ENCODE measurements at regions not wholly inside any gene's neighbourhood (a gene's known extent, or its start where the extent isn't known, plus 50 kb on each side); places are given as distances from the start of the nearest gene placed in this dataset.

DNA sequence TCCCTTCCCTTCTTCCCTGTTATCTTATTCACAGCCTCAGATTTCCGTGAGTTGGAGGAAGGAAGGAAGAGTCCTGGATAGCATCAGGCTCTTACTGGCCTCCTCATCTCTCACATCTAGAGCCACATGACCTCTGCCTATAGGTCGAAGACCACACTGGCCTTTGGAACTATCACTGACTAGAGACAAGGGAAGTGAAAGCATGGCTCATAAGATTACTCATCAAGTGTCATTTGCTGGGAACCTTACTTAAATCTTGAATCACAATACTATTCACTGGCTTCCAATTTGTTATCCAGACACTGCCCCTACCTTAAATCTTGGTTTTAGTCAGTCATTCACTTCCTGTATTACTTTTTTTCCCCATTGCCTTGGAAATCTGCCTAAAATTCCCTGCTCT, 61.6 kb upstream of the MTMR8 start:
- Histone ChIP-seq H3K9ac (ENCODE audit: low read length) (no peak overlapping the region), H3F3A (ENCODE audit: low read length, unreplicated experiment) (no peaks in the 10 kb centered on the region), H4K20me1 (ENCODE audit: low read length) (no peaks in the 10 kb centered on the region), H3K36me3 (ENCODE audit: low read depth, low read length) (no peaks in the 10 kb centered on the region), H3K4me3 (ENCODE audit: low read length) (no peak overlapping the region), H3K4me1 (ENCODE audit: insufficient read depth, low read length) (no peaks in the 10 kb centered on the region), H3K4me2 (ENCODE audit: low read length) (no peak overlapping the region), H3K9me3 (ENCODE audit: low read length) (no peaks in the 10 kb centered on the region), H2AFZ (ENCODE audit: low read length) (no peak overlapping the region), H3K9me2 (replicated peaks; ENCODE audit: low read length) (no peaks in the 10 kb centered on the region), H3K27ac (ENCODE audit: low read length) (no peak overlapping the region), H3K79me2 (ENCODE audit: low read length) (no peaks in the 10 kb centered on the region), H3K27me3 (ENCODE audit: low read length) (no peaks in the 10 kb centered on the region)
- no TSS peak for BruUV-seq (replicated peaks)
- TF ChIP-seq EZH2phosphoT487 (IDR thresholded peaks at IDR 0.05; ENCODE audit: borderline replicate concordance, low read length) (no peak), EZH2 (IDR thresholded peaks at IDR 0.05; ENCODE audit: low read length, unreplicated experiment) (no peak)
- TF ChIP-seq, protein P1, sequence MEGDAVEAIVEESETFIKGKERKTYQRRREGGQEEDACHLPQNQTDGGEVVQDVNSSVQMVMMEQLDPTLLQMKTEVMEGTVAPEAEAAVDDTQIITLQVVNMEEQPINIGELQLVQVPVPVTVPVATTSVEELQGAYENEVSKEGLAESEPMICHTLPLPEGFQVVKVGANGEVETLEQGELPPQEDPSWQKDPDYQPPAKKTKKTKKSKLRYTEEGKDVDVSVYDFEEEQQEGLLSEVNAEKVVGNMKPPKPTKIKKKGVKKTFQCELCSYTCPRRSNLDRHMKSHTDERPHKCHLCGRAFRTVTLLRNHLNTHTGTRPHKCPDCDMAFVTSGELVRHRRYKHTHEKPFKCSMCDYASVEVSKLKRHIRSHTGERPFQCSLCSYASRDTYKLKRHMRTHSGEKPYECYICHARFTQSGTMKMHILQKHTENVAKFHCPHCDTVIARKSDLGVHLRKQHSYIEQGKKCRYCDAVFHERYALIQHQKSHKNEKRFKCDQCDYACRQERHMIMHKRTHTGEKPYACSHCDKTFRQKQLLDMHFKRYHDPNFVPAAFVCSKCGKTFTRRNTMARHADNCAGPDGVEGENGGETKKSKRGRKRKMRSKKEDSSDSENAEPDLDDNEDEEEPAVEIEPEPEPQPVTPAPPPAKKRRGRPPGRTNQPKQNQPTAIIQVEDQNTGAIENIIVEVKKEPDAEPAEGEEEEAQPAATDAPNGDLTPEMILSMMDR (conservative IDR thresholded peaks at IDR 0.05; ENCODE audit: low read depth, low read length): no peak
- intact Hi-C loops (cut with micrococcal nuclease): no loop called here
- ChIA-PET POLR2A (ENCODE audit: unreplicated experiment) (interaction anchor here (0.6 kb wide), 1 partner anchor 799 kb away, joined by 4 read pairs; no protein-coding TSS in a partner anchor), CTCF (no interaction called here)
- ATAC-seq (no peak), DNase-seq (no peak)

DNA sequence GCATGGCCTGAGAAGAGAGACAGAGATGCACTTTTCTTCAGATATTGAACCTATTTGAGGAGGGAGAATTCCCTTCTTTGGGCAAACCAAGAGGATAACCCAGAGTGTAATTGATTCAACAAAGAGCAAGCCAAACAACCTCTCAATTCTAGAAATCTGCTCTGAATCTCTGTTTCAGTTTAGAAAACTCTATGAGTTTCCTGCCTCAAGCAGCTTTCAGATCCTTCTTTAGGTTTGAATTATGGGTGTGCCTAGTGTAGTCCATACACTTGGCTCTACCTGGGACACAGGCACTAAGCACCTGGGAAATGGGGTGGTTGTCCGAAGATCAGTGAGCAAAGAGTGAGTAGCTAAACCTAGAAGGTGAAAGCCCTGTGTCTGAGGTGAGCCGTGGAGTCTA, 52.0 kb upstream of the MTMR8 start:
- Histone ChIP-seq H3K4me3 (ENCODE audit: low read length) (no peak overlapping the region), H3K27ac (ENCODE audit: low read length) (no peak overlapping the region), H3K9ac (ENCODE audit: low read length) (no peak overlapping the region), H4K20me1 (ENCODE audit: low read length) (no peaks in the 10 kb centered on the region), H3K9me3 (ENCODE audit: low read length) (no peaks in the 10 kb centered on the region), H3F3A (ENCODE audit: low read length, unreplicated experiment) (no peaks in the 10 kb centered on the region), H3K4me1 (ENCODE audit: insufficient read depth, low read length) (no peaks in the 10 kb centered on the region), H3K36me3 (ENCODE audit: low read depth, low read length) (no peaks in the 10 kb centered on the region), H3K27me3 (ENCODE audit: low read length) (no peaks in the 10 kb centered on the region), H2AFZ (ENCODE audit: low read length) (no peak overlapping the region), H3K79me2 (ENCODE audit: low read length) (no peaks in the 10 kb centered on the region), H3K4me2 (ENCODE audit: low read length) (no peak overlapping the region), H3K9me2 (replicated peaks; ENCODE audit: low read length) (no peaks in the 10 kb centered on the region)
- no peak for ATAC-seq
- no peak for DNase-seq
- intact Hi-C loops (cut with micrococcal nuclease): no loop called here
- no TSS peak for BruUV-seq (replicated peaks)
- CTCF ChIA-PET: no interaction called here
- POLR2A ChIA-PET (ENCODE audit: unreplicated experiment): no interaction called here
- TF ChIP-seq, protein P1 (conservative IDR thresholded peaks at IDR 0.05; ENCODE audit: low read depth, low read length): no peak
- TF ChIP-seq EZH2 (IDR thresholded peaks at IDR 0.05; ENCODE audit: low read length, unreplicated experiment) (no peak), EZH2phosphoT487 (IDR thresholded peaks at IDR 0.05; ENCODE audit: borderline replicate concordance, low read length) (no peak)

Measured in PC-3 (cell line).